Liver (tissue), 8 donors: ENCODE measurements at regions not wholly inside any gene's neighbourhood (a gene's known extent, or its start where the extent isn't known, plus 50 kb on each side); places are given as distances from the start of the nearest gene placed in this dataset.

Experiments used
- DNase-seq: peaks from one replicate; pipeline ENCODE4 v3.0.0-alpha.2; 2017; ENCODE audit warnings: low spot score
- H3K27ac ChIP-seq, 2 donors: one replicate each; pipeline ENCODE4 v1.7.0; 2013; ENCODE audit warnings: inconsistent platforms in 2 of 2, low read length in 2 of 2, control low read depth in 1 of 2, low read depth in 1 of 2, mild to moderate bottlenecking in 1 of 2
- H3K27me3 ChIP-seq, 4 donors: one replicate each; pipeline versions ENCODE4 v1.6.1 to v1.7.0; 2013; ENCODE audit warnings: low read length in 3 of 4, inconsistent platforms in 1 of 4, mild to moderate bottlenecking in 1 of 4, moderate library complexity in 1 of 4; ENCODE audit not compliant: control insufficient read depth in 4 of 4, insufficient read depth in 4 of 4
- H3K36me3 ChIP-seq, 4 donors: one replicate each; pipeline versions ENCODE4 v1.6.1 to v1.7.0; 2013; ENCODE audit warnings: low read length in 3 of 4, mild to moderate bottlenecking in 3 of 4, low read depth in 1 of 4, moderate library complexity in 1 of 4; ENCODE audit not compliant: control insufficient read depth in 4 of 4, insufficient read depth in 3 of 4
- H3K4me1 ChIP-seq, 4 donors: one replicate each; pipeline versions ENCODE4 v1.6.1 to v1.7.0; 2013; ENCODE audit warnings: low read length in 3 of 4, mild to moderate bottlenecking in 3 of 4, moderate library complexity in 1 of 4; ENCODE audit not compliant: control insufficient read depth in 4 of 4, insufficient read depth in 4 of 4
- H3K4me3 ChIP-seq, 3 donors: one replicate each; pipeline versions ENCODE4 v1.6.1 to v1.7.0; 2013; ENCODE audit warnings: low read length in 3 of 3, control low read depth in 1 of 3, low read depth in 1 of 3, mild to moderate bottlenecking in 1 of 3
- H3K9ac ChIP-seq, 2 donors: one replicate each; pipeline ENCODE4 v1.7.0; 2013; ENCODE audit warnings: low read length in 2 of 2, mild to moderate bottlenecking in 2 of 2, moderate library complexity in 2 of 2, control low read depth in 1 of 2, low read depth in 1 of 2
- H3K9me3 ChIP-seq, 4 donors: one replicate each; pipeline versions ENCODE4 v1.6.1 to v1.7.0; 2013; ENCODE audit warnings: low read length in 3 of 4; ENCODE audit not compliant: control insufficient read depth in 4 of 4
- ATF3 ChIP-seq: IDR thresholded peaks from 2 replicates; pipeline ENCODE4 v1.6.1; 2016; ENCODE audit warnings: antibody characterized with exemption
- CTCF ChIP-seq: fragments of 150-350 bp; IDR thresholded peaks from 2 replicates; pipeline ENCODE4 v1.5.1; 2017; ENCODE audit warnings: improper control_type of control experiment, low read depth, low read length; ENCODE audit not compliant: missing input control
- EGR1 ChIP-seq, 2 donors: IDR thresholded peaks; 2 replicates each; pipeline ENCODE4 v1.6.1; 2016 to 2018; ENCODE audit warnings: antibody characterized with exemption in 2 of 2, low read depth in 2 of 2
- FOXA1 ChIP-seq: IDR thresholded peaks from 2 replicates; pipeline ENCODE4 v1.6.1; 2016; ENCODE audit warnings: antibody characterized with exemption
- GABPA ChIP-seq, 2 donors: IDR thresholded peaks in 1 of 2; conservative IDR thresholded peaks in 1 of 2; 2 replicates each; pipeline ENCODE4 v1.6.1; 2016; ENCODE audit warnings: antibody characterized with exemption in 2 of 2, mild to moderate bottlenecking in 1 of 2, moderate library complexity in 1 of 2
- HNF4G ChIP-seq: IDR thresholded peaks from 2 replicates; pipeline ENCODE4 v1.6.1; 2016; ENCODE audit warnings: antibody characterized with exemption
- JUND ChIP-seq, 2 donors: IDR thresholded peaks; 2 replicates each; pipeline ENCODE4 v1.6.1; 2016; ENCODE audit warnings: antibody characterized with exemption in 2 of 2
- MAX ChIP-seq: IDR thresholded peaks from 2 replicates; pipeline ENCODE4 v1.6.1; 2016; ENCODE audit warnings: antibody characterized with exemption
- NR2F2 ChIP-seq: IDR thresholded peaks from 2 replicates; pipeline ENCODE4 v1.6.1; 2016; ENCODE audit warnings: antibody characterized with exemption
- RAD21 ChIP-seq, 2 donors: IDR thresholded peaks; 2 replicates each; pipeline ENCODE4 v1.6.1; 2016; ENCODE audit warnings: antibody characterized with exemption in 2 of 2, mild to moderate bottlenecking in 2 of 2
- REST ChIP-seq: IDR thresholded peaks from 2 replicates; pipeline ENCODE4 v1.6.1; 2016; ENCODE audit warnings: antibody characterized with exemption, mild to moderate bottlenecking
- RXRA ChIP-seq, 2 donors: IDR thresholded peaks; 2 replicates each; pipeline ENCODE4 v1.6.1; 2017 to 2018; ENCODE audit warnings: antibody characterized with exemption in 2 of 2, mild to moderate bottlenecking in 1 of 2
- YY1 ChIP-seq: IDR thresholded peaks from 2 replicates; pipeline ENCODE4 v1.6.1; 2016; ENCODE audit warnings: antibody characterized with exemption, mild to moderate bottlenecking
- ZBTB33 ChIP-seq: IDR thresholded peaks from 2 replicates; pipeline ENCODE4 v1.6.1; 2016; ENCODE audit warnings: antibody characterized with exemption
- WGBS: extraction: QIAGEN DNeasy Blood & Tissue Kit; methylation state at CpG from one replicate; pipeline ENCODE4 v1.1.7; 2013; 5-methylcytosine and 5-hydroxymethylcytosine counted together
- donor health status: healthy.
- donor health status: healthy.
- donor health status: healthy.
- donor health status: healthy.
- donor health status: healthy.

- peaks cover 0 to 3% (median 1%) of the 10 kb centered on the region in 4 donors for H3K4me1 ChIP-seq
- H3K9me3 ChIP-seq, result no peaks in the 10 kb centered on the region
- TF ChIP-seq RXRA (IDR thresholded peaks at IDR 0.05), result no peak
- TF ChIP-seq HNF4G, result no peak
- TF ChIP-seq RAD21 (IDR thresholded peaks at IDR 0.05), result no peak
- TF ChIP-seq ATF3, result no peak
- TF ChIP-seq CTCF, result no peak
- TF ChIP-seq JUND (IDR thresholded peaks at IDR 0.05), result no peak
- H3K36me3 ChIP-seq, result no peaks in the 10 kb centered on the region
- H3K9ac ChIP-seq, result no peak overlapping the region
- 83% methylated on average over 4 of the region's 4 CpGs for WGBS
- peaks cover 0 to 4% (median 2%) of the 10 kb centered on the region in 4 donors for H3K27me3 ChIP-seq
- no peak overlapping the region for H3K4me3 ChIP-seq
- DNase-seq, result no peak
- H3K27ac ChIP-seq, result no peak overlapping the region
Measured at GRCh38 chr13:74571811-74572210, 437.6 kb upstream of the KLF12 start.

- WGBS, result 76% methylated on average over 2 of the region's 2 CpGs
- H3K27me3 ChIP-seq, result peaks cover 0 to 4% (median 2%) of the 10 kb centered on the region in 4 donors
Measured at GRCh38 chr13:74570834-74571233, 436.6 kb upstream of the KLF12 start.

More at GRCh38 chr13:74570834-74571233, 436.6 kb upstream of the KLF12 start:
- Histone ChIP-seq H3K9ac (no peak overlapping the region), H3K4me3 (no peak overlapping the region), H3K36me3 (no peaks in the 10 kb centered on the region), H3K27ac (no peak overlapping the region), H3K9me3 (no peaks in the 10 kb centered on the region), H3K4me1 (peaks cover 0 to 3% (median 1%) of the 10 kb centered on the region in 4 donors)
- DNase-seq, result no peak
- TF ChIP-seq EGR1 (IDR thresholded peaks at IDR 0.05; ENCODE audit: low read depth in 2 of 2) (no peak), REST (no peak), CTCF (no peak), YY1 (no peak), HNF4G (no peak), ATF3 (no peak), FOXA1 (no peak), NR2F2 (no peak), JUND (IDR thresholded peaks at IDR 0.05) (no peak), RAD21 (IDR thresholded peaks at IDR 0.05) (no peak), GABPA (IDR thresholded peaks at IDR 0.05 in 1 of 2, conservative IDR thresholded peaks at IDR 0.05 in 1 of 2) (no peak), RXRA (IDR thresholded peaks at IDR 0.05) (no peak), ZBTB33 (no peak), MAX (no peak)
